GM12878 (cell line): ENCODE measurements at regions not wholly inside any gene's neighbourhood (a gene's known extent, or its start where the extent isn't known, plus 50 kb on each side); places are given as distances from the start of the nearest gene placed in this dataset.

ENCODE experiments used
- ATAC-seq: fragments of 200-7000 bp; cut with Tn5 transposase; 3 replicates; pipeline ENCODE4 v1.9.1; 2020; ENCODE audit warnings: mild to moderate bottlenecking, moderate library complexity
- BruUV-seq: library from RNA; stranded (reverse); fragments of 400-500 nt; replicated peaks from 2 replicates; lab custom pipeline; 2021; lab: Mats Ljungman, UMichigan
- CTCF ChIA-PET: fragments of 300-600 bp; sonication (Branson Sonifier 250); formaldehyde crosslinking; extraction: SDS; loops from one replicate; lab custom pipeline; 2021; ENCODE audit warnings: inconsistent platforms; lab: Yijun Ruan, JAX
- POLR2A ChIA-PET: fragments of 350-600 bp; formaldehyde crosslinking; extraction: SDS; loops from one replicate; lab custom pipeline; 2021; ENCODE audit warnings: inconsistent platforms; lab: Charles Lee
- RAD21 ChIA-PET: fragments of 300-600 bp; sonication (Branson Sonifier 250); formaldehyde crosslinking; loops from one replicate; lab custom pipeline; 2023; ENCODE audit warnings: antibody characterized with exemption; ENCODE audit not compliant: unreplicated experiment; lab: Charles Lee
- SMC1A ChIA-PET: fragments of 300-600 bp; sonication (Branson Sonifier 250); formaldehyde crosslinking; loops from one replicate; lab custom pipeline; 2023; ENCODE audit not compliant: unreplicated experiment, uncharacterized antibody; lab: Charles Lee
- DNase-seq: peaks from one replicate; pipeline ENCODE4 v3.0.0-alpha.2; 2011; ENCODE audit warnings: low read depth, low spot score
- FAIRE-seq: peaks from 3 replicates; lab custom pipeline; 2011; peaks lifted over from hg19 to GRCh38; lab: Jason Lieb, UNC
- H2AFZ ChIP-seq: 2 replicates; pipeline ENCODE4 v1.6.0; 2011; ENCODE audit warnings: low read depth, low read length, control low read depth; ENCODE audit not compliant: control insufficient read depth
- H3K27ac ChIP-seq: 2 replicates; pipeline ENCODE4 v1.5.1; 2011; ENCODE audit warnings: control low read depth; ENCODE audit not compliant: control insufficient read depth, insufficient read depth
- H3K27me3 ChIP-seq, 2 experiments: replicated peaks in 1 of 2; 2 replicates each; pipeline versions ENCODE4 v1.6.0 to v1.6.1; 2011; ENCODE audit warnings: low read length in 1 of 2; ENCODE audit not compliant: control insufficient read depth in 2 of 2, insufficient read depth in 2 of 2
- H3K36me3 ChIP-seq, 2 experiments: 2 replicates each; pipeline ENCODE4 v1.5.1; 2011; ENCODE audit warnings: low read length in 1 of 2; ENCODE audit not compliant: control insufficient read depth in 2 of 2, insufficient read depth in 2 of 2
- H3K4me1 ChIP-seq: 2 replicates; pipeline ENCODE4 v1.6.1; 2011; ENCODE audit warnings: mild to moderate bottlenecking, low read length, moderate library complexity, mixed read lengths; ENCODE audit not compliant: control insufficient read depth, insufficient read depth
- H3K4me2 ChIP-seq: 2 replicates; pipeline ENCODE4 v1.6.0; 2011; ENCODE audit warnings: control low read depth; ENCODE audit not compliant: control insufficient read depth, insufficient read depth
- H3K4me3 ChIP-seq: fragments of 200-600 bp; sonication (generic); 2 replicates; pipeline ENCODE4 v1.5.1; 2016
- H3K79me2 ChIP-seq: 2 replicates; pipeline ENCODE4 v1.6.0; 2011; ENCODE audit warnings: low read length; ENCODE audit not compliant: control insufficient read depth, insufficient read depth
- H3K9ac ChIP-seq: 2 replicates; pipeline ENCODE4 v1.8.0; 2011; ENCODE audit warnings: low read length, control low read depth, mixed read lengths; ENCODE audit not compliant: control insufficient read depth, insufficient read depth
- H3K9me3 ChIP-seq: replicated peaks from 3 replicates; pipeline ENCODE4 v1.5.1; 2011; ENCODE audit warnings: mild to moderate bottlenecking, low read length; ENCODE audit not compliant: control insufficient read depth, insufficient read depth
- H4K20me1 ChIP-seq: 2 replicates; pipeline ENCODE4 v1.6.0; 2011; ENCODE audit not compliant: control insufficient read depth, insufficient read depth
- ATF3 ChIP-seq: IDR thresholded peaks from 2 replicates; pipeline ENCODE4 v1.6.1; 2011; ENCODE audit warnings: low read depth, mild to moderate bottlenecking, low read length, moderate library complexity, borderline replicate concordance; ENCODE audit errors: extremely low read depth
- BRCA1 ChIP-seq: IDR thresholded peaks from 2 replicates; pipeline ENCODE4 v1.6.1; 2011; ENCODE audit warnings: low read depth, low read length, improper control_type of control experiment
- CBX3 ChIP-seq: fragments of 200-600 bp; sonication (generic); IDR thresholded peaks from 2 replicates; pipeline ENCODE4 v1.6.1; 2016; ENCODE audit warnings: low read depth, borderline replicate concordance
- E2F8 ChIP-seq: fragments of 450-650 bp; IDR thresholded peaks from 2 replicates; pipeline ENCODE4 v1.6.1; 2018; ENCODE audit warnings: mild to moderate bottlenecking, low read depth, moderate library complexity; ENCODE audit not compliant: partially characterized antibody
- EED ChIP-seq: sonication (generic); IDR thresholded peaks from 2 replicates; pipeline ENCODE4 v1.6.1; 2016; ENCODE audit warnings: antibody characterized with exemption, low read depth
- HCFC1 ChIP-seq: fragments of 150-350 bp; IDR thresholded peaks from 2 replicates; pipeline ENCODE4 v1.6.1; 2014; ENCODE audit warnings: low read length
- IKZF2 ChIP-seq, 2 experiments: fragments of 450-650 bp; IDR thresholded peaks; 2 replicates each; pipeline ENCODE4 v1.6.1; 2017; ENCODE audit warnings: mild to moderate bottlenecking in 2 of 2, moderate library complexity in 2 of 2
- MEF2B ChIP-seq: fragments of 450-650 bp; IDR thresholded peaks from 2 replicates; pipeline ENCODE4 v1.6.1; 2018; ENCODE audit warnings: mild to moderate bottlenecking, moderate library complexity; ENCODE audit not compliant: partially characterized antibody, poor library complexity, severe bottlenecking
- PBX3 ChIP-seq: IDR thresholded peaks from 2 replicates; pipeline ENCODE4 v1.6.1; 2011; ENCODE audit warnings: mild to moderate bottlenecking, low read depth, low read length, moderate library complexity; ENCODE audit not compliant: insufficient replicate concordance
- POLR2A ChIP-seq: IDR thresholded peaks from 2 replicates; pipeline ENCODE4 v1.6.1; 2011; ENCODE audit warnings: low read depth, mild to moderate bottlenecking, low read length
- SMAD5 ChIP-seq: IDR thresholded peaks from 2 replicates; pipeline ENCODE4 v1.6.1; 2016; ENCODE audit warnings: antibody characterized with exemption, low read depth
- ZNF217 ChIP-seq: fragments of 450-650 bp; IDR thresholded peaks from 2 replicates; pipeline ENCODE4 v1.6.1; 2017; ENCODE audit warnings: antibody characterized with exemption, mild to moderate bottlenecking
- ZSCAN29 ChIP-seq: fragments of 450-650 bp; IDR thresholded peaks from 2 replicates; pipeline ENCODE4 v1.6.1; 2017; ENCODE audit warnings: mild to moderate bottlenecking, moderate library complexity
- WGBS: methylation state at CpG from one replicate; pipeline ENCODE4 v1.1.6; 2016; ENCODE audit warnings: low lambda C conversion rate; ENCODE audit not compliant: insufficient replicate concordance, insufficient coverage; ENCODE audit errors: missing lambda C conversion rate; 5-methylcytosine and 5-hydroxymethylcytosine counted together
- in situ Hi-C: fragments of 300-500 bp; cut with MboI; formaldehyde crosslinking; loops from 9 replicates; pipeline ENCODE4 v1.14.3; 2018; ENCODE audit warnings: mixed read lengths
- intact Hi-C: fragments of 100-400 bp; cut with micrococcal nuclease; formaldehyde crosslinking; loops from one replicate; pipeline ENCODE4 v1.14.2; 2022; ENCODE audit not compliant: unreplicated experiment
- TF ChIP-seq, protein P1 (sequence below): fragments of 450-650 bp; IDR thresholded peaks from 2 replicates; pipeline ENCODE4 v1.6.1; 2017; ENCODE audit warnings: mild to moderate bottlenecking, moderate library complexity

GRCh38 chr7:85479918-85480643, 293.2 kb upstream of the SEMA3D start (continued):
- TF ChIP-seq ATF3 = no peak
- no peak for TF ChIP-seq ZNF217
- TF ChIP-seq PBX3 = no peak
- TF ChIP-seq, protein P1, sequence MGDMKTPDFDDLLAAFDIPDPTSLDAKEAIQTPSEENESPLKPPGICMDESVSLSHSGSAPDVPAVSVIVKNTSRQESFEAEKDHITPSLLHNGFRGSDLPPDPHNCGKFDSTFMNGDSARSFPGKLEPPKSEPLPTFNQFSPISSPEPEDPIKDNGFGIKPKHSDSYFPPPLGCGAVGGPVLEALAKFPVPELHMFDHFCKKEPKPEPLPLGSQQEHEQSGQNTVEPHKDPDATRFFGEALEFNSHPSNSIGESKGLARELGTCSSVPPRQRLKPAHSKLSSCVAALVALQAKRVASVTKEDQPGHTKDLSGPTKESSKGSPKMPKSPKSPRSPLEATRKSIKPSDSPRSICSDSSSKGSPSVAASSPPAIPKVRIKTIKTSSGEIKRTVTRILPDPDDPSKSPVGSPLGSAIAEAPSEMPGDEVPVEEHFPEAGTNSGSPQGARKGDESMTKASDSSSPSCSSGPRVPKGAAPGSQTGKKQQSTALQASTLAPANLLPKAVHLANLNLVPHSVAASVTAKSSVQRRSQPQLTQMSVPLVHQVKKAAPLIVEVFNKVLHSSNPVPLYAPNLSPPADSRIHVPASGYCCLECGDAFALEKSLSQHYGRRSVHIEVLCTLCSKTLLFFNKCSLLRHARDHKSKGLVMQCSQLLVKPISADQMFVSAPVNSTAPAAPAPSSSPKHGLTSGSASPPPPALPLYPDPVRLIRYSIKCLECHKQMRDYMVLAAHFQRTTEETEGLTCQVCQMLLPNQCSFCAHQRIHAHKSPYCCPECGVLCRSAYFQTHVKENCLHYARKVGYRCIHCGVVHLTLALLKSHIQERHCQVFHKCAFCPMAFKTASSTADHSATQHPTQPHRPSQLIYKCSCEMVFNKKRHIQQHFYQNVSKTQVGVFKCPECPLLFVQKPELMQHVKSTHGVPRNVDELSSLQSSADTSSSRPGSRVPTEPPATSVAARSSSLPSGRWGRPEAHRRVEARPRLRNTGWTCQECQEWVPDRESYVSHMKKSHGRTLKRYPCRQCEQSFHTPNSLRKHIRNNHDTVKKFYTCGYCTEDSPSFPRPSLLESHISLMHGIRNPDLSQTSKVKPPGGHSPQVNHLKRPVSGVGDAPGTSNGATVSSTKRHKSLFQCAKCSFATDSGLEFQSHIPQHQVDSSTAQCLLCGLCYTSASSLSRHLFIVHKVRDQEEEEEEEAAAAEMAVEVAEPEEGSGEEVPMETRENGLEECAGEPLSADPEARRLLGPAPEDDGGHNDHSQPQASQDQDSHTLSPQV = no peak
- TF ChIP-seq POLR2A = no peak

GRCh38 chr7:85478530-85478929, 291.7 kb upstream of the SEMA3D start:
- Histone ChIP-seq H4K20me1 (no peaks in the 10 kb centered on the region), H3K4me1 (no peaks in the 10 kb centered on the region), H3K27ac (no peak overlapping the region), H3K9ac (no peak overlapping the region), H3K27me3 (no peaks in the 10 kb centered on the region), H3K4me3 (no peak overlapping the region), H3K9me3 (no peaks in the 10 kb centered on the region), H3K36me3 (no peaks in the 10 kb centered on the region), H3K4me2 (no peak overlapping the region), H3K79me2 (no peaks in the 10 kb centered on the region), H2AFZ (no peak overlapping the region)
- no peak for FAIRE-seq
- BruUV-seq = no TSS peak
- TF ChIP-seq MEF2B (no peak), E2F8 (no peak), SMAD5 (no peak), CBX3 (no peak), EED (no peak), HCFC1 (no peak), ZSCAN29 (no peak), IKZF2 (IDR thresholded peaks at IDR 0.05) (no peak), BRCA1 (no peak)
- ChIA-PET SMC1A (no interaction called here), CTCF (no interaction called here), RAD21 (no interaction called here), POLR2A (no interaction called here)
- DNase-seq = no peak
- in situ Hi-C loops (no loop called here), intact Hi-C loops (no loop called here)
- WGBS = 30% methylated on average over 5 of the region's 5 CpGs
- no peak for ATAC-seq
